GM23248 (cell line): ENCODE measurements at regions not wholly inside any gene's neighbourhood (a gene's known extent, or its start where the extent isn't known, plus 50 kb on each side); places are given as distances from the start of the nearest gene placed in this dataset.

Experiments used
- DNase-seq: peaks from one replicate; pipeline ENCODE4 v3.0.0-alpha.2; 2015
- H2AFZ ChIP-seq: fragments of 200-600 bp; sonication (generic); 2 replicates; pipeline ENCODE4 v1.6.1; 2016; ENCODE audit warnings: antibody characterized with exemption
- H3F3A ChIP-seq: fragments of 200-600 bp; sonication (generic); 2 replicates; pipeline ENCODE4 v1.6.1; 2016; ENCODE audit warnings: mild to moderate bottlenecking, antibody characterized with exemption, mixed run types; ENCODE audit not compliant: insufficient read depth
- H3K27ac ChIP-seq: fragments of 200-600 bp; sonication (generic); 2 replicates; pipeline ENCODE4 v1.5.1; 2016; ENCODE audit warnings: mild to moderate bottlenecking
- H3K27me3 ChIP-seq: fragments of 200-600 bp; sonication (generic); replicated peaks from 2 replicates; pipeline ENCODE4 v1.6.1; 2016; ENCODE audit warnings: mild to moderate bottlenecking; ENCODE audit not compliant: insufficient read depth
- H3K36me3 ChIP-seq: fragments of 200-600 bp; sonication (generic); 2 replicates; pipeline ENCODE4 v1.6.1; 2016; ENCODE audit warnings: low read depth, mild to moderate bottlenecking
- H3K4me1 ChIP-seq: fragments of 200-600 bp; sonication (generic); 2 replicates; pipeline ENCODE4 v1.6.1; 2016; ENCODE audit warnings: mild to moderate bottlenecking; ENCODE audit not compliant: insufficient read depth
- H3K4me2 ChIP-seq: fragments of 200-600 bp; sonication (generic); one replicate; pipeline ENCODE4 v1.6.1; 2016; ENCODE audit warnings: mild to moderate bottlenecking; ENCODE audit not compliant: unreplicated experiment
- H3K4me3 ChIP-seq: fragments of 200-600 bp; sonication (generic); 2 replicates; pipeline ENCODE4 v1.5.1; 2016; ENCODE audit warnings: mild to moderate bottlenecking
- H3K79me2 ChIP-seq: fragments of 200-600 bp; sonication (generic); 2 replicates; pipeline ENCODE4 v1.6.1; 2016; ENCODE audit warnings: mild to moderate bottlenecking; ENCODE audit not compliant: insufficient read depth
- H3K9ac ChIP-seq: fragments of 200-600 bp; sonication (generic); 2 replicates; pipeline ENCODE4 v1.6.1; 2016; ENCODE audit warnings: mild to moderate bottlenecking
- H3K9me2 ChIP-seq: fragments of 200-600 bp; sonication (generic); 2 replicates; pipeline ENCODE4 v1.6.1; 2016; ENCODE audit warnings: mixed run types, mild to moderate bottlenecking, moderate library complexity; ENCODE audit not compliant: insufficient read depth
- H3K9me3 ChIP-seq: fragments of 200-600 bp; sonication (generic); one replicate; pipeline ENCODE4 v1.6.1; 2017; ENCODE audit warnings: low read depth
- H4K20me1 ChIP-seq: fragments of 200-600 bp; sonication (generic); 2 replicates; pipeline ENCODE4 v1.6.0; 2016; ENCODE audit not compliant: insufficient read depth
- EZH2 ChIP-seq: fragments of 200-600 bp; sonication (generic); IDR thresholded peaks from 2 replicates; pipeline ENCODE4 v1.6.1; 2018; ENCODE audit warnings: antibody characterized with exemption, mild to moderate bottlenecking; ENCODE audit not compliant: insufficient read depth, poor library complexity, severe bottlenecking
- EZH2phosphoT487 ChIP-seq: fragments of 200-600 bp; sonication (generic); IDR thresholded peaks from 2 replicates; pipeline ENCODE4 v1.6.1; 2018; ENCODE audit warnings: antibody characterized with exemption, moderate library complexity, mild to moderate bottlenecking, low read depth; ENCODE audit not compliant: insufficient read depth
- WGBS, 2 experiments: methylation state at CpG; one replicate each; pipeline ENCODE4 v1.1.6; 2015 to 2017; ENCODE audit warnings: low lambda C conversion rate in 2 of 2, low coverage in 1 of 2; ENCODE audit errors: missing lambda C conversion rate in 2 of 2; 5-methylcytosine and 5-hydroxymethylcytosine counted together
- in situ Hi-C: fragments of 300-500 bp; cut with MboI; formaldehyde crosslinking; loops from 2 replicates; pipeline ENCODE4 v1.15.0; 2020

DNA sequence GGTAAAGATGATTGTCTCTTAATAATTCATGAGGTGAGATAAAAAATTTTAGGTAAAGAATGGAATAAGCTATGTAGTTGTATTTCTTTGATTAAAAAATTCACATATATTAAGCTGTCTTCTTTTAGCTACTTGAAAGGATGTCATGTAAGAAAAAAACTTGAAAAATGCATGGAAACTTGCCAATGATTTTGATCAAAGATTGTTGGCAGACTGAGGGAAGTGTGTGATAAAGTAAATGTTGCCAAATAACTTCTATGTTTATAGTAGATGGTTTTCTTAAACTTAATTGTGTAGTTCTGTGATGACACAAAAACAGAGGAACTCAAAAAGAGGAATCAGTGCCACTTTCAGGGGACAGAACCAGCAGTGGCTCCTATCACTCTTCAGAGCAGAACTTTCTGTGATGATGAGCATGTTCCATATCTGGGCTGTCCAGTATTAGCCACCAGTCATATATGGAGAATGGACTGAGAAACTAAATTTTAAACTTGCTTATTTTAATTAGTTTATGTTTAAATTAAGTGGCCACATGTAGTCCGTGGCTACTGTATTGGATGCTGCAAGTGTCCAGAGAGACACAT is 51.9 kb upstream of the SLC38A11 start:
- Histone ChIP-seq H3K27me3 (no peaks in the 10 kb centered on the region), H3K79me2 (no peaks in the 10 kb centered on the region), H3K27ac (no peak overlapping the region), H3K4me1 (no peaks in the 10 kb centered on the region), H3K9ac (no peak overlapping the region), H4K20me1 (no peaks in the 10 kb centered on the region), H3K4me3 (no peak overlapping the region), H3K4me2 (no peak overlapping the region), H3K9me3 (no peaks in the 10 kb centered on the region), H2AFZ (no peak overlapping the region), H3K9me2 (no peaks in the 10 kb centered on the region), H3K36me3 (no peaks in the 10 kb centered on the region), H3F3A (no peaks in the 10 kb centered on the region)
- in situ Hi-C loops, result loop anchor here (25.0 kb wide), 1 partner anchor 180 kb away; no protein-coding TSS in a partner anchor
- 83 to 88% methylated on average over 1 of the region's 1 CpG for WGBS, 2 experiments
- DNase-seq, result no peak
- TF ChIP-seq EZH2 (no peak), EZH2phosphoT487 (no peak)
